ENCODE measurements at regions not wholly inside any gene's neighbourhood (a gene's known extent, or its start where the extent isn't known, plus 50 kb on each side); places are given as distances from the start of the nearest gene placed in this dataset.

DNA sequence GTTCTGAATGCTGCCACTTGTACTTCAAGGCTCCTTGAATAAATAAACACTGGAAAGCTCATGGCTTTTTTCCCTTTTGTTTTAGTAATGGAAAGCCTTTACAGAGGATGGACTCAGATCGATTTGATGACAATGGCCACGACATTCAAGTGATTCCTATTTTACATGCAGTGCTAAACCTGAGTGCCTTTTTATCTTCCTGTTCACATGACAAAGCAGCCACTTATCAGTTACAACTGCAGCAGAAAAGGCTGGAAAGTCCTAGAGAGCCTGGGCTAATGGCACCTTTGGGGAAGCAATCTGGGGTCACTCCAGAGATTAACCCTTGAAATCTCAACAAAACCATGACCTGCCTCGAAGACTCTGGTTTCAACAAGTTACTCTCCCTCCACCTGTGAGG is 249.0 kb upstream of the AUTS2 start:
- H3K9me3 ChIP-seq: no peaks in the 10 kb centered on the region
- no peak overlapping the region for H3K4me3 ChIP-seq
- H3K27ac ChIP-seq: no peak overlapping the region
- WGBS, 3 donors: 56 to 61% (median 59%) methylated on average over 3 of the region's 3 CpGs
- TF ChIP-seq POLR2A (IDR thresholded peaks at IDR 0.05): no peak
- TF ChIP-seq, protein P1, sequence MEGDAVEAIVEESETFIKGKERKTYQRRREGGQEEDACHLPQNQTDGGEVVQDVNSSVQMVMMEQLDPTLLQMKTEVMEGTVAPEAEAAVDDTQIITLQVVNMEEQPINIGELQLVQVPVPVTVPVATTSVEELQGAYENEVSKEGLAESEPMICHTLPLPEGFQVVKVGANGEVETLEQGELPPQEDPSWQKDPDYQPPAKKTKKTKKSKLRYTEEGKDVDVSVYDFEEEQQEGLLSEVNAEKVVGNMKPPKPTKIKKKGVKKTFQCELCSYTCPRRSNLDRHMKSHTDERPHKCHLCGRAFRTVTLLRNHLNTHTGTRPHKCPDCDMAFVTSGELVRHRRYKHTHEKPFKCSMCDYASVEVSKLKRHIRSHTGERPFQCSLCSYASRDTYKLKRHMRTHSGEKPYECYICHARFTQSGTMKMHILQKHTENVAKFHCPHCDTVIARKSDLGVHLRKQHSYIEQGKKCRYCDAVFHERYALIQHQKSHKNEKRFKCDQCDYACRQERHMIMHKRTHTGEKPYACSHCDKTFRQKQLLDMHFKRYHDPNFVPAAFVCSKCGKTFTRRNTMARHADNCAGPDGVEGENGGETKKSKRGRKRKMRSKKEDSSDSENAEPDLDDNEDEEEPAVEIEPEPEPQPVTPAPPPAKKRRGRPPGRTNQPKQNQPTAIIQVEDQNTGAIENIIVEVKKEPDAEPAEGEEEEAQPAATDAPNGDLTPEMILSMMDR (IDR thresholded peaks at IDR 0.05): no peak
- no peak for TF ChIP-seq EP300 (IDR thresholded peaks at IDR 0.05)
- intact Hi-C loops (cut with DNase I): no loop called here
- no peaks in the 10 kb centered on the region for H3K36me3 ChIP-seq
- no peaks in the 10 kb centered on the region for H3K27me3 ChIP-seq
- no peak for DNase-seq
- H3K4me1 ChIP-seq (ENCODE audit: insufficient read depth): no peaks in the 10 kb centered on the region

DNA sequence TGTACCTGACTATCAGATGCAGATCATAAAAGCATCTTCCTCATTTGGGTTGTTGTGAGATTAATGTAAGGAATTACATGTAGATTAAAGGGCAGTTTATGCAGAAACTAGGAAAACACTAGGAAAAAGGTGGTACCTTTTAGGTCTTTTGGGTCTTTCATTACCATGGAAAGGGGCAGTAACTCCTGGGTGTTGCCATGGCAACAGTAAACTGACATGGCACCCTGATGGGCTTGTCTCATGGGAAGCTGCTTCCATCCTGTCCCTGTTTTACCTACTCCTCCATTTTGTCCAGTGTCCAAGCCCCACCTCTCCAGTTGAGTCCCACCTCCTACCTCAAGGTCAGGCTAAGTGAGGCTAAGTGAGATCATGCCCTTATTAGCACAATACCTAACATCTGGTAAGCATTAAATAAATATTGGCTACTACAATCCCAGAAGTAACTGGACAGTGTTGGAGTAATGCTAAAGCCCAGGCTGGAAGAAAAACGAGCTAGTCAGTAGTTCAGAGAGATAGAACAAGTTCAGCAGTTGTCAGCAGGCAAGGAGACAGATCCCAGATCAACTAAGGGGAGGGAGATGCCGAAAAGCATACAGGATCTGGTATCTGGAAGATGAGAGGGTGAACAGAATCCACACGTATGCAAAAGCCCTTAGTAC is 240.0 kb upstream of the AUTS2 start:
- Histone ChIP-seq H3K9me3 (no peaks in the 10 kb centered on the region), H3K4me3 (no peak overlapping the region), H3K27ac (no peak overlapping the region), H3K27me3 (no peaks in the 10 kb centered on the region), H3K36me3 (no peaks in the 10 kb centered on the region), H3K4me1 (ENCODE audit: insufficient read depth) (no peaks in the 10 kb centered on the region)
- 17 to 32% (median 27%) methylated on average over 3 of the region's 3 CpGs for WGBS, 3 donors
- no peak for TF ChIP-seq POLR2A (IDR thresholded peaks at IDR 0.05)
- no peak for TF ChIP-seq EP300 (IDR thresholded peaks at IDR 0.05)
- TF ChIP-seq, protein P1 (IDR thresholded peaks at IDR 0.05): no peak
- DNase-seq: no peak
- intact Hi-C loops (cut with DNase I): no loop called here

DNA sequence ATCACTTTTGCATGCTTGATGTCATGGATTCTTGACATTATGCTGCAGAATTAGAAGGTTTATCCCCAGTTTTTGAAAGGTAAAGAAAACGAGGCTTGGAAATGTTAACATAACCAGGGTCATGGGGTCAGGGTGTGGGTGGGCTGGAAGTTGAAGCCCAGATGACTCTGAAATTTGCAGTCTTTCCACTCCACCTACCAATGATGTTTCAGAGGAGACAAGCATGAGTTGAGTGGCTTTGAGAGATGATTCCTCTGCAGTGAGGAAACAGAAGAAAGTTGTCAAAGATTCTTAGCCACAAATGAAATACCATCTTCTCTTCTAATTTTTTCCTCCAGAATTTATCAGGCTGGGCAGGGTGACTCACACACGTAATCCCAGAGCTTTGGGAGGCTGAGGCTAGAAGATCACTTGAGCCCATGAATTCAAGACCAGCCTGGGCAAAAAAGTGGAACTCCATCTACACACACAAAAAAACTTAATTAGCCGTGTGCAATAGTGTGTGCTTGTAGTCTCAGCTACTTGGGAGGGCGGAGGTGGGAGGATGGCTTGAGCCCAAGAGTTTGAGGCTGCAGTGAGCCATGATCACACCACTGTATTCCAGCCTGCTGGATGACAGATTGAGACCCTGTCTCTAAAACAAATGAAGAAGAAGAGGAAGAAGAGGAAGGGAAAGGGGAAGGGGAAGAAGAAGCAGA is 239.1 kb upstream of the AUTS2 start:
- DNase-seq: no peak
- no peaks in the 10 kb centered on the region for H3K27me3 ChIP-seq
- 47 to 51% (median 50%) methylated on average over 4 of the region's 4 CpGs for WGBS, 3 donors
- no peak for TF ChIP-seq POLR2A (IDR thresholded peaks at IDR 0.05)
- TF ChIP-seq, protein P1 (IDR thresholded peaks at IDR 0.05): no peak
- TF ChIP-seq EP300 (IDR thresholded peaks at IDR 0.05): no peak
- no peak overlapping the region for H3K4me3 ChIP-seq
- intact Hi-C loops (cut with DNase I): no loop called here
- no peaks in the 10 kb centered on the region for H3K4me1 ChIP-seq (ENCODE audit: insufficient read depth)
- no peak overlapping the region for H3K27ac ChIP-seq
- H3K9me3 ChIP-seq: no peaks in the 10 kb centered on the region
- H3K36me3 ChIP-seq: no peaks in the 10 kb centered on the region

DNA sequence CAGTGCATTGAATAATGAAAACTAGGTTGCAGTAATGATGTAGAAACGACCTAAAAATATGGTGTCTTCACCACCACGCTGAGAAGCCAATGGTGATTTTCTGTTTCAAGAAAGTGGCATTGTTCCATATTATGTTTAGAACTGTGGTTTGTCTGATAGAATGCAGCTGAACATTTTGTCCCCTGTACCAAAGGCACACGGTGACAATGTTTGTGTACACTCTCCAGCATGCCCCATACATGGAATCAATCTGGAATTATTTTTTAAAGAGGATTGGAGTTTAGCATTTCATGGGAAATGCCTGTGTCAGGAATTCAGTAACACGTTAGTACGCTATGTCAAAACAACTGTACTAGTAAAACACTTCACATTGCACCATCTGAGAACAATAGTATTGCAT is 237.4 kb upstream of the AUTS2 start:
- WGBS, 3 donors: 65 to 74% (median 72%) methylated on average over 5 of the region's 5 CpGs
- Histone ChIP-seq H3K4me1 (ENCODE audit: insufficient read depth) (peaks cover 2% of the 10 kb centered on the region), H3K9me3 (no peaks in the 10 kb centered on the region), H3K4me3 (no peak overlapping the region), H3K27me3 (no peaks in the 10 kb centered on the region), H3K36me3 (no peaks in the 10 kb centered on the region), H3K27ac (no peak overlapping the region)
- TF ChIP-seq EP300 (IDR thresholded peaks at IDR 0.05): no peak
- TF ChIP-seq, protein P1 (IDR thresholded peaks at IDR 0.05): no peak
- no peak for TF ChIP-seq POLR2A (IDR thresholded peaks at IDR 0.05)
- intact Hi-C loops (cut with DNase I): no loop called here
- no peak for DNase-seq

All from ovary (tissue), 7 donors.